SU-DHL-6 (cell line): ENCODE measurements at regions not wholly inside any gene's neighbourhood (a gene's known extent, or its start where the extent isn't known, plus 50 kb on each side); places are given as distances from the start of the nearest gene placed in this dataset.

ENCODE experiments used
- CTCF ChIP-seq: fragments of 200-600 bp; sonication (generic); IDR thresholded peaks from one replicate; pipeline ENCODE4 v1.5.1; 2017; ENCODE audit warnings: antibody characterized with exemption, mild to moderate bottlenecking, low read length, moderate library complexity; ENCODE audit not compliant: insufficient read depth, poor library complexity, severe bottlenecking
- EZH2phosphoT487 ChIP-seq: fragments of 200-600 bp; sonication (generic), shearing (Covaris generic); conservative IDR thresholded peaks from 2 replicates; pipeline ENCODE4 v1.6.1; 2018; ENCODE audit warnings: mild to moderate bottlenecking, antibody characterized with exemption, low read length, moderate library complexity, mixed read lengths

- TF ChIP-seq CTCF (no peak), EZH2phosphoT487 (no peak)
These were observed 1381.8 kb downstream of the MRPL39 start for GRCh38 chr21:24225431-24225830.
